Urinary bladder (tissue), 3 donors: ENCODE measurements at regions not wholly inside any gene's neighbourhood (a gene's known extent, or its start where the extent isn't known, plus 50 kb on each side); places are given as distances from the start of the nearest gene placed in this dataset.
A peak's percentile ranks its signal among the peaks of the same experiment; 100 is the strongest.

Experiments
- DNase-seq: peaks from one replicate; pipeline ENCODE4 v3.0.0-alpha.2; 2015; ENCODE audit errors: extremely low spot score
- H3K27ac ChIP-seq: one replicate; pipeline ENCODE4 v1.5.1; 2013; ENCODE audit warnings: low read depth, mild to moderate bottlenecking, moderate library complexity
- H3K36me3 ChIP-seq: one replicate; pipeline ENCODE4 v1.6.1; 2013; ENCODE audit warnings: mild to moderate bottlenecking, moderate library complexity; ENCODE audit not compliant: insufficient read depth
- H3K4me1 ChIP-seq: one replicate; pipeline ENCODE4 v1.6.1; 2013; ENCODE audit warnings: mild to moderate bottlenecking, moderate library complexity; ENCODE audit not compliant: insufficient read depth
- H3K4me3 ChIP-seq: one replicate; pipeline ENCODE4 v1.5.1; 2013; ENCODE audit warnings: low read depth, low read length
- WGBS: extraction: QIAGEN DNeasy Blood & Tissue Kit; methylation state at CpG from one replicate; pipeline ENCODE4 v1.1.7; 2013; 5-methylcytosine and 5-hydroxymethylcytosine counted together
- donor health status: healthy with polysubstance abuse.
- donor health status: healthy.

DNA sequence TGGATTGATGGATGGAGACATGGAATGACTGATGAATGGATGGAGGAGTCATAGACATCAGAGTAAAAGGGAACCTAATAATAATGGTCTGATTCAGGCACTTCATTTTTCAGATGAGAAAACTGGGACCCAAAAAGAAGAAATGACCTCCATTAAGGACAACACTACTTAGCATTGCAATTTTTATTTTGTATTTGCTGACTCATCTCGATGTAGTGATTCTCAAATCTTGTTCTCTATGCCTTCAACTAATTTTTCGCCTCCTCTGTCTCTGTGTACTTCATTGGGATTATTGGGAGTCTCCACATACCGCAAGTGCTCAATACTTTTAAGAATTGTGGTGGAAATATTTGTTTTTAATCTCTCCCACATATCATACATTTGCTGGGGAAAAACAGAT is 446.2 kb upstream of the FSHR start:
- Histone ChIP-seq H3K36me3 (no peaks in the 10 kb centered on the region), H3K4me1 (no peaks in the 10 kb centered on the region), H3K4me3 (no peak overlapping the region), H3K27ac (no peak overlapping the region)
- no peak for DNase-seq
- WGBS, result 94% methylated on average over 3 of the region's 3 CpGs

DNA sequence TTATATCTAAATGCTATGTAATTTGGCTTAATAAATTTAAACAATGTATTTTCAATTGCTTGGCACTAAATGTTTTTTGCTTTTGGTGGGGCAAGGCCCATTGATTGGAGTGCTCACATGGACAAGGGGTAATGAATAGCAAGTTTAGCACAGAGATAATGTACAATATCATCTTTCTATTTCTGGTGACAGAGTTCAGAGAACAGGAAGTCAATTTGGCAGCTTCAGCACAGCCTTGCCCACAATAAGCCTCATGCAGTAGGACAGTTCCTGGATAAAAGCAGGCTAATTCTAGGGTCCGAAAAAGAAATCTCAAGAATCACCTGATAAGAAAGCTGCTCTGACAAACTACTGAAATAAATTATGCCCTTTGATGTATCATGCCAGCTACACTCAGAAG is 443.9 kb upstream of the FSHR start:
- Histone ChIP-seq H3K4me1 (no peaks in the 10 kb centered on the region), H3K27ac (no peak overlapping the region), H3K4me3 (no peak overlapping the region), H3K36me3 (no peaks in the 10 kb centered on the region)
- DNase-seq, result no peak
- WGBS, result 28% methylated on average over 1 of the region's 1 CpG

DNA sequence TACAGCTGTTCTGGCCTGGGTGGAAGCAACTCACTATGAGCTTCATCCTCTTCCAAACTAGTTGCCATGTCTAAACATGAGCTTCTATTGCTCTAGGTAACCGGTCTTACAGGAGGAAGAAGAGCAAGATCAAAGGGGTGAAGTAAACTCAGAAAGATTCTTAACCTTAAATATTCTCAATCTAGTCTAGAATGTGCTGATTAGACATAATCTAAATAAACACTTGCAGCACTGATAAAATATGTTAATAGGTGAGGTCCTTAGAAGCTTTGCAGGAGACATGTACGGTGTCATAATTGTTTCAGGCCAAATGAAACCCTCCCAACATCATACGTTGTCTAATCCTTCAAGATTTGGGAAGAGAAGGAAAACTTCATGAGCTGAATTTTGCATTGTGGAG is 431.6 kb upstream of the FSHR start:
- H3K27ac ChIP-seq, result no peak overlapping the region
- H3K4me1 ChIP-seq, result no peaks in the 10 kb centered on the region
- no peak overlapping the region for H3K4me3 ChIP-seq
- no peaks in the 10 kb centered on the region for H3K36me3 ChIP-seq
- 88% methylated on average over 3 of the region's 3 CpGs for WGBS
- DNase-seq, result no peak

DNA sequence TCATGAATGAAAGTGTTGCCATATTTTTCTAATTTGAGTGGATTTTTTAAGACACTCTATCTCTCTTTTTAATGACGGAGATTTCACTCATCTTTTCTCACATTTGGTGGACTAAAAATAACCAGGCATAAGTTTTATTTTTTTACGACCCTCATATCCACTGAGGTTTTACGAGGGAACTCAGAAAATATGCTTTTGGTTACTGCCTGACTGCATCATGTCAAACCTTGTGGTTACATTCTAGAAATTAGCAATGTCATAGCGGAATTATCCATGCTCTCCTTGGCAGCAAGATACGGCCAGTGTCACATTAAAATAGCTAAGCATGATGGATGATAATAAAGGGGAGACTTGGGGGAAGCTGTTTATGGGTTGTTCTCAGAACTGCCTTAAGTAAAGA is 428.6 kb upstream of the FSHR start:
- no peaks in the 10 kb centered on the region for H3K4me1 ChIP-seq
- H3K4me3 ChIP-seq, result no peak overlapping the region
- WGBS, result 17% methylated on average over 5 of the region's 5 CpGs

DNA sequence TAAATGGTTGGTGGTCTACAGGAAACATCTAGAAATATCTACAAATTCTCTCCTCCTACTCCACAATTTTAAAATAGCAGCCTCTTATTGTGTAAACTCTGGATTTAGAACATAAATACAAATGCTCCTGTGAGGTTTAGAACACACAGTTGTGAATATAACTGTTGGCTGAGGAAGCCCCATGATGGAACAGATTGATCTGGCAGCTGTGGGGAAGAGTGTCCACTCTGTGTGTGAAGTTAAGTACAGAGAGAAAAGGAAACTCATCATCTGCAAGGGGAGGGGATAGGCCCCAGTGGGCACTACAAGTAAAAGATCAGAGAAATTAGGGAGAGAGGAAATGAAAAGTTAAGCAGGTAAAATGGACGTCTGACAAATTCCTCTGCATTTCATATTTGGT is 422.7 kb upstream of the FSHR start:
- no peak for DNase-seq
- Histone ChIP-seq H3K4me3 (no peak overlapping the region), H3K27ac (no peak overlapping the region), H3K36me3 (no peaks in the 10 kb centered on the region), H3K4me1 (no peaks in the 10 kb centered on the region)
- WGBS, result 57% methylated on average over 1 of the region's 1 CpG

More for the DNA sequence above, 428.6 kb upstream of the FSHR start:
- DNase-seq, result peak; percentile 10
- no peak overlapping the region for H3K27ac ChIP-seq
- H3K36me3 ChIP-seq, result no peaks in the 10 kb centered on the region

DNA sequence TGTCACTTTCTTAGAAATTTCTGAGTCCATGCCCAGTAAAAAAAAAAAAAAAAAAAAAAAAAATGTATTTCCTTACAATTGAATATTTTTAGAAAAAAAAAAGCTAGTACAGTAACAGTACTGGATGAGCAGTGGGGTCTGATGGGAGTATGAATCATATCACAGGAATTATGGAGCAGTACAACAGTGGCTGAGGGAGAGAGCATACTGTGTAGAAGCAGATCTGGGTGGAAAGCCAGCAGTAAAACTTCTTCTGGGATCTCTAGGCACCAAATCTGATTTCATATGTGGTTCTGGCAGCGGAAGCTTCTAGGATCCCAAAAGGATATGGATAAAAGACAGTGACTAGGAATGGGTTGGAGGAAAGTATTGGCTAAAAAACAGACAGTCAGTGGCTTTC is 414.9 kb upstream of the FSHR start:
- Histone ChIP-seq H3K4me1 (no peaks in the 10 kb centered on the region), H3K27ac (no peak overlapping the region), H3K36me3 (no peaks in the 10 kb centered on the region), H3K4me3 (no peak overlapping the region)
- 62% methylated on average over 1 of the region's 1 CpG for WGBS
- DNase-seq, result no peak

DNA sequence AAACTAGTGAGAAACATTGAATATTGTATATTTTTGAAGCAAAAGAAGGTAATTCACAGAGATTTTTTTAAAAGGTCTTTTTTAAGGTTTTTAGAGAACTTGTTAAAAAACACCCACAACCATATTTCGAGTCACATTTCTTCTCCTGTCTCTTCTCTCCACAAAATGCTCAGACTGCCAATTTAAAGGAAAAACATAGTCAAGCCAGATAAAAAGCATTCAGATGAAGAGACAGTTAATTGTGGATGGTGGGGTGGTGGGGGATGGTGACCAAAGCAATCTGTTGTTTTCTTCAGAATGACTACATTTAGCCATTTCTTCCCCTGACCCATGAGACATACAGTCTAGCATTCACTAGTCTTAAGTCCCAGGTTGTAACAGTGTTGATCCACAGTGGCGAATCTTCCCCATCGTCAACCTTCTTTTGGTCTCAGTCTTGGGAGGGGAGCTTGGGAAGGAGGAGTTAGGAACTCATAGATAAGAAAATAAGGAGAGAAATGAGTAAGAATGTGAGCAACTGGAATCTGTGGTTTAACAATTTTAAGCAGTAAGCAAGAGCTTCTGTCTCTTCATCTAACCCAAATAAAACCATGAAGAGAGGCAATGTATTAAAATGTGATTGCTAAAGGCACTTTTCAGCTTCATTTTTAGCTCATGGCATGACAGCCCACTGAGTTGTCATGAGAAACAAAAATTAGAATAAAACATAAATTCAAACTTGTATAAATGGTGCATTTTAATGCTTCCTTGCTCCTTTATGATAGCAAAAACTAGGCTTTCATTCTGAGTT is 413.7 kb upstream of the FSHR start:
- no peak overlapping the region for H3K27ac ChIP-seq
- 85% methylated on average over 3 of the region's 3 CpGs for WGBS
- H3K4me3 ChIP-seq, result no peak overlapping the region
- no peak for DNase-seq
- H3K4me1 ChIP-seq, result no peaks in the 10 kb centered on the region
- no peaks in the 10 kb centered on the region for H3K36me3 ChIP-seq

DNA sequence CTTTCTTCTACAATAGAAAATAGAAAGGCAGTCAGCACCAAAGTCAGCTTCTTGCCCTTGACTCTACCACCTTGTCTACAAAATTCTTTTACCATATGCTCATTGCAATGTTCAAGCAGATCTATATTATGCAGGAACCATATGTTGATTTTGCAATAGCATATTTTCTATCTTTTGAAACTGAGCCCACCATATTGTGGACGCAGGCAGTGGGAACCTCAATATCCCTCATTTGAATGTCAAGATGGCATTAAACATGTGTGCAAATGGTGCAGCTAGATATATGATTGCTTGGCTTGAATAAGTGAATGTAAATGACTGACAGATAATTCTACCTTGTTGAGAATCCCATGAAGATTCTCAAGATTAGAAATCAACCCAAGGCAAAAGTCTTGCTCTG is 412.7 kb upstream of the FSHR start:
- no peak overlapping the region for H3K27ac ChIP-seq
- H3K4me3 ChIP-seq, result no peak overlapping the region
- no peaks in the 10 kb centered on the region for H3K36me3 ChIP-seq
- H3K4me1 ChIP-seq, result no peaks in the 10 kb centered on the region
- no peak for DNase-seq
- WGBS, result 89% methylated on average over 1 of the region's 1 CpG

DNA sequence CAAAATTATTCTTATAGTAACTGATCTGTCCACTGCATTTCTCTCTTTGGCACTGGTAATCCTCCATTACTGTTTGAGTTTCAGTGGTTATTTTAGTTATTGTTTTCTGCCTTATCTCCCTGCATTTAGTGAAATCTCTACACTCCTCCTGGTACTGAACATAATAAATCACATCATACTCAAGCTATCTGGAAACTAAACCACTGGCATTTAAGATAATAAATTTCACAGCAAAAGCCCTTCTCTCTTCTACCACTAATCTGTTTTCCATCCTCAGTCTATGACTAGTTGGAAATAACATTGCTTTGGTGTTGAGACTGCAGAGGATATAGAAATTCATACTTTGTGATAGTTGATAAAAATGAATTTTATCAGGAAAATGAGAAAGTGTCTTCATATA is 399.3 kb upstream of the FSHR start:
- Histone ChIP-seq H3K4me1 (no peaks in the 10 kb centered on the region), H3K4me3 (no peak overlapping the region), H3K36me3 (no peaks in the 10 kb centered on the region), H3K27ac (no peak overlapping the region)
- DNase-seq, result no peak

DNA sequence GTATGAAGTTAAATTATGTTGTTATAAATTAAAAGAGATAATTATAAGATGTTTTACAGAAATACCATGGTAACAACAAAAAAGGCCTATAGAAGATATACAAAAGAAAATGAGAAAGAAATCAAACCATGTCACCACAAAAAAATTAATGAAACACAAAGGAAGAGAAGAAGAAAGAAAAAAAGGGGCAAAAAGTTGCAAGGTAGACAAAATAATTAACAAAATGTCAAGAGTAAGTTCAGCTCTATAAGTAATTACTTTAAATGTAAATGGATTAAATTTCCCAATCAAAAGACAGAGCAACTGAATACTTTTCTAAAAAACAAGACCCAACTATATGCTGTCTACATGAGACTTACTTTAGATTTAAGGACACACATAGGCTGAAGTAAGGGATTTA is 378.4 kb upstream of the FSHR start:
- Histone ChIP-seq H3K4me3 (no peak overlapping the region), H3K4me1 (no peaks in the 10 kb centered on the region), H3K27ac (no peak overlapping the region), H3K36me3 (no peaks in the 10 kb centered on the region)
- DNase-seq, result no peak

DNA sequence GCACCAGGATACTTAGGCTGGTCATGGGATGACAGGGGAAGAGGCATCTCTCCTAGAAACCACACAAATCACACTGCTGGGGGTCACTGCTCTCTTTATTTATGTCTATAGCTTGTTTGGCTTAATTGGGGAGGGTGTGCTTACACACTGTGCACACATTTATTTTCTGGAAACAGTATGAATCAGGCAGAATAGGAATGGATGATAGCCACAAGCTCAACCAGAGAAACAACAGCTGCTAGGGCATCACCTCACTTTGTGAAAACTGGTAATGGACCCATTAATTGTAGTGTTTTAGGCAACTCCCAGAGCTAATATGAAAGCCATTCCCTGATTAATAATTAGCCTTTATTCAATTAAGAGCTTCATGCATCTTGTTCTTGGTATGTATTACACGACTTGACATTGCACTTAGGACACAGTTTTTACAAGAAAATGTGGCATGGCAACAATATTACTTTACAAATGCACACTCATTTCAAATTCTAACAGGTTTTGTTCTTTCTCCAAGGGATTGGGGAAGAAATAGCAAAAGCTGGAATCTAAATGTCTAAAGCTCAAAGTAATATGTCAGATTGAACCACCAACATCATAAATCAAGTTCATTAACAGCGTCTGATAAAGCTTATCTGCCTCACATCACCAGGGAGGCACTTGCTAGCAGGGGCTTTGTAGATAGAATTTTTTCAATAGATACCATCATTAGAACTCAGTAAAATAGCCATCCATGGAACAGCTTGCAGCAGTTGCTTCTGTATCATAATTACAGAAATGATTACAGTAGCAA is 361.9 kb upstream of the FSHR start:
- WGBS, result 58% methylated on average over 2 of the region's 2 CpGs
- DNase-seq, result no peak
- H3K4me1 ChIP-seq, result no peaks in the 10 kb centered on the region
- no peak overlapping the region for H3K27ac ChIP-seq
- no peak overlapping the region for H3K4me3 ChIP-seq
- H3K36me3 ChIP-seq, result no peaks in the 10 kb centered on the region

DNA sequence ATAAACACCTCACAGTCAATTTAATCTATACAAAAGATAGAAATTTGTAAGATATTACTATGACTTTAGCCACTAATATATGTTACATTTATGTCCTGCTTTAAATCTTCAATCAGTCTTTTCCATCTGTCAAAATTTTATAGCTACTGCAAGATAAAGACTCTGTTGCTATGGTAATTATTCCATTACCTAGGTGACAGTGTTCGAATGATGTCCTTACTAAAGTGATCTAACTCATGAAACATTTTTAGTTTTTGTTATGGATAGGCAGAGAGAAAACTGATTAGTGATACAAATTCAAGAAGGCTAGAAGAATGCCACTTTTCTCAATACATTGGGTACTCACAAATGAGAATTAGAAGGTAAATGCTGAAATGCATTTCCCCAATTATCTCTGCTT is 359.9 kb upstream of the FSHR start:
- 56% methylated on average over 1 of the region's 1 CpG for WGBS
- Histone ChIP-seq H3K4me1 (no peaks in the 10 kb centered on the region), H3K4me3 (no peak overlapping the region), H3K27ac (no peak overlapping the region), H3K36me3 (no peaks in the 10 kb centered on the region)
- no peak for DNase-seq

DNA sequence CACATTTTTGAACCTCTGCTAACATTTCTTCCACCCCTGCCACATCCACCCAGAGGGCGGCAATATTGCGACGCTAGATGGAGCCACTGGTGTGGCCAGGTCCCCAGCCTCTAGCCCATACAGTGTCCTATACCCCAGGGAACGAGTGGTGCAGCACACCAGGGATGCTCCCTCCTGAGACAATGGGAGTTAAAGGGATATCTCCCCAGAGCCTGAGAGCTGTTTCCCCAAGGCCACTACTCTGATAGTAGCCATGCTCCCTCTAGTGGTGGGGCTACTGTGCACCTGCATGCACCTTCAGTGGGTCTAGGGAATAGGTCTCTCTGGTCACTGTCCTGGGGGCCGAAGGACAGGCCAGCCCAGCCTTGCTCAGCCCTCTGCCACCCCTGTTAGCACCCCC is 336.4 kb upstream of the FSHR start:
- Histone ChIP-seq H3K4me1 (no peaks in the 10 kb centered on the region), H3K27ac (no peak overlapping the region), H3K36me3 (no peaks in the 10 kb centered on the region), H3K4me3 (no peak overlapping the region)
- DNase-seq, result no peak
- WGBS, result 67% methylated on average over 5 of the region's 5 CpGs

DNA sequence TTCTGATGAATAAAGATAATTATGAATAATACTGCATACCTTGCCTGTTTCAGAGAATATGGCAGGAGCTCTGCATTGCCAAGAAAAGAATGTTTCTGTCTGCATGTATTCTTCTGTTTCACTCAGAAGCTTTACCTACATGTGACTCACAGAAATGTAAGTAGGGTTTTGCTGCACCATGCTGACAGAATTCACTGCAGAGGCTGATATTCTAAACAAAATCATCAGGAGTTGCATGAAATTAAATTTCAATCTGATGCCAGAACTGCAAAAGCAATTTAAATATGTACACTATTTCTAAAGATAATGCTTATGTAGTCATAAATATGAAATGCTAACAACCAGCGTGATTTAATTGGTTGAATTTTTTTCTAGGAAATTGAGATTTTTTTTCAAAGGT is 332.8 kb upstream of the FSHR start:
- no peak overlapping the region for H3K4me3 ChIP-seq
- H3K4me1 ChIP-seq, result no peaks in the 10 kb centered on the region
- no peak for DNase-seq
- no peaks in the 10 kb centered on the region for H3K36me3 ChIP-seq
- 63% methylated on average over 1 of the region's 1 CpG for WGBS
- H3K27ac ChIP-seq, result no peak overlapping the region
